AG04449 (cell line): ENCODE measurements at regions not wholly inside any gene's neighbourhood (a gene's known extent, or its start where the extent isn't known, plus 50 kb on each side); places are given as distances from the start of the nearest gene placed in this dataset.

ENCODE experiments used
- CTCF ChIA-PET: fragments of 350-600 bp; formaldehyde crosslinking; extraction: SDS; loops from one replicate; lab custom pipeline; 2021; ENCODE audit warnings: antibody characterized with exemption; lab: Yijun Ruan, JAX
- POLR2A ChIA-PET: fragments of 400-600, 350-600 bp; formaldehyde crosslinking; extraction: SDS; loops from one replicate; lab custom pipeline; 2020; ENCODE audit warnings: antibody characterized with exemption, inconsistent platforms; lab: Yijun Ruan, JAX
- DNase-seq: peaks from one replicate; pipeline ENCODE4 v3.0.0-alpha.2; 2010; ENCODE audit warnings: low read depth, low spot score
- H3K4me3 ChIP-seq: 2 replicates; pipeline ENCODE4 v1.5.1; 2011; ENCODE audit warnings: low read depth, mild to moderate bottlenecking, control low read depth, low read length
- TF ChIP-seq, protein P1 (sequence below): IDR thresholded peaks from one replicate; pipeline ENCODE4 v1.5.1; 2011; ENCODE audit warnings: mild to moderate bottlenecking, moderate library complexity, low read length, control low read depth, inconsistent platforms; ENCODE audit not compliant: insufficient read depth; ENCODE audit errors: missing control alignments

DNA sequence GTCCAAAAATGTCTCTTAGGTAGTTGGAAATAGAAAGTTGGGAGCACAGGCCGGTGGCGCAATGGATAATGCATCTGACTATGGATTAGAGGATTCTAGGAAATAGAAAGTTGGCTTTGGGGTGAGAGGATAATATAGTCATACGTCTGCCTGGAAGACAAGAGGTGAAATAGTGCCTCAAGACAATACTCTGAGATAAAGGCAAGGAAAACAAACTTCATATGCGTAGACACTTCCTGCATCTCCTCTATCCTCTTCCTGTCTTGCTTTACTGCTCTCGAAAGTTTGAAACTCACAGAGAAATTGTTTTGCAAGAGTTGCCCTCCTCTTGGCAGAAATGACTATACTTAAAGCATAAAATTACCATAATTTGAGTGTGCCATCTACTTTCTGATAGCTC, 153.2 kb upstream of the FBXL7 start:
- no peak overlapping the region for H3K4me3 ChIP-seq
- TF ChIP-seq, protein P1, sequence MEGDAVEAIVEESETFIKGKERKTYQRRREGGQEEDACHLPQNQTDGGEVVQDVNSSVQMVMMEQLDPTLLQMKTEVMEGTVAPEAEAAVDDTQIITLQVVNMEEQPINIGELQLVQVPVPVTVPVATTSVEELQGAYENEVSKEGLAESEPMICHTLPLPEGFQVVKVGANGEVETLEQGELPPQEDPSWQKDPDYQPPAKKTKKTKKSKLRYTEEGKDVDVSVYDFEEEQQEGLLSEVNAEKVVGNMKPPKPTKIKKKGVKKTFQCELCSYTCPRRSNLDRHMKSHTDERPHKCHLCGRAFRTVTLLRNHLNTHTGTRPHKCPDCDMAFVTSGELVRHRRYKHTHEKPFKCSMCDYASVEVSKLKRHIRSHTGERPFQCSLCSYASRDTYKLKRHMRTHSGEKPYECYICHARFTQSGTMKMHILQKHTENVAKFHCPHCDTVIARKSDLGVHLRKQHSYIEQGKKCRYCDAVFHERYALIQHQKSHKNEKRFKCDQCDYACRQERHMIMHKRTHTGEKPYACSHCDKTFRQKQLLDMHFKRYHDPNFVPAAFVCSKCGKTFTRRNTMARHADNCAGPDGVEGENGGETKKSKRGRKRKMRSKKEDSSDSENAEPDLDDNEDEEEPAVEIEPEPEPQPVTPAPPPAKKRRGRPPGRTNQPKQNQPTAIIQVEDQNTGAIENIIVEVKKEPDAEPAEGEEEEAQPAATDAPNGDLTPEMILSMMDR: no peak
- no peak for DNase-seq
- POLR2A ChIA-PET: no interaction called here
- CTCF ChIA-PET: no interaction called here

DNA sequence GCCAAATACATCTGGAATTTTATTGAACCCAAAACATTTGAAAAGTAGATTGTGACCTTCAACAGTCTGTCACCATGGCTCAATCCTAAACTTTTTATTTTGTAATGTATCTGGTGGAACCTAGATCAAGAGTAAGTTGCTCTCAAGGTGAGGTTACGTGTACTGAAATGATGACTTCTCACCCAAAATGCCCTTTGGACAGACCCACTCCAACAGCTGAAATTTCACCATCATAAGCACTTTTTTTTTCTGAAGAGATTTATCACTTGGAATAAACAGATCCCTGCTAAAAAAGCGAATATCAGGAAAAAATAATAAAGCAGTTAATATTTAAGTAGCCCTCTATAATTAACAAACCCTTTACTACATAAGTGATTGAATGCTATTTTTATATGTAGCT, 155.0 kb upstream of the FBXL7 start:
- H3K4me3 ChIP-seq: no peak overlapping the region
- TF ChIP-seq, protein P1: no peak
- ChIA-PET CTCF (no interaction called here), POLR2A (no interaction called here)
- no peak for DNase-seq

DNA sequence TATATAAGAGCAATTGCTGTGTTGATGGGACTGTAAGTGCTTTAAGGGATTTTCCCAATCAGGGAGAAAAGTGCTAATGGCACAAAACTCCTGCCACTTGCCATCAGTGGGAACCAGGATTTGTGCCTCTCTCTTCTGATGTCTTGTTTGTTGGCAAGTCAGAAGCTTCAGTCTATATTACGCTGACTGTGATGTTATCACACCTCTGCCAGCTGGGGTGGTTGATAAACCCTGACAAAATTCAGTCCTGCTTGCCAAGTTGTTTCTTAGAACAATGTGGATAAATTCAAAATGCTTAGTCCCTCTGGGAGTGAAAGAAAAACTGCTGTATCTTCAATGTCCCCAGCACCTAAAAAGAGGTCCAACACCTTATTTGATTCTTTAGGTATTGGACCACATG, 161.4 kb upstream of the FBXL7 start:
- H3K4me3 ChIP-seq: no peak overlapping the region
- TF ChIP-seq, protein P1: no peak
- ChIA-PET CTCF (no interaction called here), POLR2A (no interaction called here)
- DNase-seq: no peak

DNA sequence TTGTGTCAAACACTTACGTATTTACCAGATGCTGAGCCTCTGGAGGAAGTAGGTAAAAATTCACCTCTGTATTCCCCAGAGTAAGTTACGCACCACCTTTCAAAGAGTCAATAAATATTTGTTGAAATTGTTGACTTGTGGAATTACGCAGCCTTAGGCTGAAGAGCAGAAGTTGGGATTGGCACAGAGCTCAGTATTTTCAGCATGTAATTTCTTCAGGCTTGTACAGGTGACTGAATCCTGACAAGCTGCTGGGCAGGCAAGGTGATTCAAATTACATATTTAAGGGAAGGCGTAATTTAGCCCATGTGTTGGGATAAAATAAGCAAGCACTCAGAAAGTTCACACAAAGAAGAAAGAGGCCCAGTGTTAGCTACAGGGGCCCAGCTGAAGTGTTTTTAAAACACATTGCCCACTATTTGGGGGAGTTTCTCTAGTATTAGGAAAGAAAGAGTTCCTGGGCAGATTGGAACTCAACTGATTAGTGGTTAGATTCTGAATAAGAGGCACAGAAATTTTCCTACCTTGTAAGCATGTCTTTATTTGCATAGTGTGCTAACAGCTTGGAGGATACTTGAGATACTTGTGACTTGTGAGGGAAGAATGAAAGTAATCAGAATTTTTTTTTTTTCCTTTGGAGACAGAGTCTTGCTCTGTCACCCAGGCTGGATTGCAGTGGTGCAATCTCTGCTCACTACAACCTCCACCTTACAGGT, 165.3 kb upstream of the FBXL7 start:
- POLR2A ChIA-PET: no interaction called here
- TF ChIP-seq, protein P1: no peak
- no peak for DNase-seq

DNA sequence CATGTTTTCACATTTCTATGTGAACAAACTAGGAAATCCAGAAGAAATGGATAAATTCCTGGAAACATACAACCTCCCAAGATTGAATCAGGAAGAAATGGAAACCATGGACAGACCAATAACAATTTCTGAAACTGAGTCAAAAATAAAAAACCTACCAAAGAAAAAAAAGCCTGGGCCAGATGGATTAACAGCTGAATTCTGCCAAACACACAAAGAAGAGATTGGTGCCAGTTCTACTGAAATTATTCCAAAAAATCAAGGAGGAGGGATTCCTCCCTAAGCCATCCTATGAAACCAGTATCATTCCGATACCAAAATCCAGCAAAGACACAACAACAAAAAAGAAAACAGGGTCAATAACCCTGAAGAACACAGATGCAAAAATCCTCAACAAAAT, 166.9 kb upstream of the FBXL7 start:
- TF ChIP-seq, protein P1: no peak
- DNase-seq: no peak
- ChIA-PET CTCF (no interaction called here), POLR2A (no interaction called here)
- no peak overlapping the region for H3K4me3 ChIP-seq

More for the DNA sequence above, 165.3 kb upstream of the FBXL7 start:
- CTCF ChIA-PET: no interaction called here
- no peak overlapping the region for H3K4me3 ChIP-seq

DNA sequence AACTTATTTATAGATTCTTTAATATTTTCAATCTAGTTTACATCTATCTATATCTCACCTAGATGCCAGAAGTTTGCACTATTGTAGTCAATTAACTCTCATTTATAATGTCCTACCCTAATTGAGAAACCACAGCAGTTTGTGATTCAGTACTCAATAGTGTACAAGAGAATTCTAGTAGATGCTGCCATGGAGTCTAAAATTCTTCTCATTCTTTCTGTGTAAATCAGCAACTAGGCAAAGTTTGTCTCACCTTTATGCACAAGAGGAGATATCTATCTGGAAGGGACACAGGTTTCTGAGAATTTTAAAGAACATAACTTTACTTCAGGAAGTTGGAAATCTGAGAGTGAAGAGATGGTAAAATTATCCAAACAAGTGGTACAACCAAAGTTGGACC, 173.0 kb upstream of the FBXL7 start:
- H3K4me3 ChIP-seq: no peak overlapping the region
- ChIA-PET CTCF (no interaction called here), POLR2A (no interaction called here)
- no peak for DNase-seq
- TF ChIP-seq, protein P1: no peak
